Ovary (tissue), 7 donors: ENCODE measurements at regions not wholly inside any gene's neighbourhood (a gene's known extent, or its start where the extent isn't known, plus 50 kb on each side); places are given as distances from the start of the nearest gene placed in this dataset.

Source experiments
- DNase-seq, 5 donors: peaks; one replicate each; pipeline ENCODE4 v3.0.0-alpha.2; 2019 to 2020
- H3K27ac ChIP-seq, 2 donors: fragments of 200-600 bp; one replicate each; pipeline versions ENCODE4 v1.5.1 to v1.8.0; 2019 to 2022
- H3K27me3 ChIP-seq: fragments of 200-600 bp; one replicate; pipeline ENCODE4 v1.8.0; 2022
- H3K36me3 ChIP-seq: fragments of 200-600 bp; sonication (generic); one replicate; pipeline ENCODE4 v1.5.1; 2019
- H3K4me1 ChIP-seq: one replicate; pipeline ENCODE4 v1.8.1; 2013; ENCODE audit warnings: mild to moderate bottlenecking, moderate library complexity; ENCODE audit not compliant: insufficient read depth
- H3K4me3 ChIP-seq: fragments of 200-600 bp; sonication (generic); one replicate; pipeline ENCODE4 v1.5.1; 2017
- H3K9me3 ChIP-seq, 2 donors: fragments of 200-600 bp in 1 of 2; sonication (generic) in 1 of 2; one replicate each; pipeline versions ENCODE4 v1.5.1 to v1.8.1; 2013 to 2019; ENCODE audit warnings: mild to moderate bottlenecking in 1 of 2, moderate library complexity in 1 of 2
- EP300 ChIP-seq: sonication (generic); formaldehyde crosslinking; IDR thresholded peaks from one replicate; pipeline ENCODE4 v1.6.1; 2017; ENCODE audit warnings: antibody characterized with exemption
- POLR2A ChIP-seq: fragments of 450-650 bp; IDR thresholded peaks from one replicate; pipeline ENCODE4 v1.6.1; 2017; ENCODE audit warnings: antibody characterized with exemption, mild to moderate bottlenecking, moderate library complexity
- WGBS, 3 donors: extraction: QIAGEN DNeasy Blood & Tissue Kit in 1 of 3; methylation state at CpG; one replicate each; pipeline versions ENCODE4 v1.1.5 to v1.1.7; 2013 to 2017; 5-methylcytosine and 5-hydroxymethylcytosine counted together
- intact Hi-C, 4 donors: fragments of 100-400 bp; cut with DNase I; formaldehyde crosslinking; loops; one replicate each; pipeline versions ENCODE4 v1.11.0 to v1.15.1; 2022 to 2023
- TF ChIP-seq, protein P1 (sequence below), 3 donors: fragments of 450-650 bp in 2 of 3; fragments of 200-600 bp in 1 of 3; IDR thresholded peaks; one replicate each; pipeline versions ENCODE4 v1.5.1 to v1.8.0; 2016 to 2022; ENCODE audit warnings: antibody characterized with exemption in 3 of 3, mild to moderate bottlenecking in 1 of 3
- donor health status: DM: no; HTN: no; CAD: no; lungs with moderate emphysema.
- donor health status: DM: no; HTN: no; CAD: no.
- donor health status: Bipolar disorder and iron deficiency.
- donor health status: DM: no; HTN: no; CAD: no.
- donor health status: DM: yes; HTN: yes; CAD: no.

DNA sequence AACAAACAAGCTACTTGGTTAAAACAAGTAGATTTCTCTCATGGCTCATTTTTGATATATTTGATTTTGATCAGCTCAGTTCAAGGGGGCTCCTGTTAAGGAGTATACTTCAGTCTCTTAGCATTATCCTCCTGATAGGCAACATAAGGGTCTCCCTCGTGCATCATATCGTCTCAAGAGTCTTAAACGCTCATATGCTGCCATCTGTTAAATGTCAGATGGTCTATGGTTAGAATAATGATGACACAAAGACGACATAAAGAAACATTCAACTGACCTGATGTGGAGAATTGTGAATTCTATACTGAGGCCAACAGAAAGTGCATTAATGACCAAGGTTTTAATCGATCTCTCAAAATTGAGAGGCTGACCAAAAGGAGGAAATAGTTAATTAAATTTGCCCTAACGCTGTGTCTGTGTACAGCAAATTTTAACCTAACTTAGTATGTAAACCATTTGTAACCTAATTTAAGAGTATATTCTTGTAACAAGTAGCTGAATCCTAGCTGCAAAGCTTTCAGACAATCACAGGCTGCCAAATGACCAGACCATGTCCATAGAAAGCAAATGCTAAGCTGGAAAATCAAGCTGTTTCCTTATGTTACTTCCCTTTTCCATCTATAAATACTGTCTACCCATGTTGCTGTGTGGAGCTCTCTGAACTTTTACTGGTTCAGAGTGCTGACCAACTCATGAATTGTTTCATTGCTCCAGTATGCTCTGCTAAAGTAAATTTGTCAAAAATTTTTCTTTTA, 1688.5 kb downstream of the GRIK2 start:
- Histone ChIP-seq H3K4me3 (no peak overlapping the region), H3K27ac (no peak overlapping the region), H3K36me3 (no peaks in the 10 kb centered on the region), H3K9me3 (no peaks in the 10 kb centered on the region), H3K4me1 (no peaks in the 10 kb centered on the region), H3K27me3 (no peaks in the 10 kb centered on the region)
- TF ChIP-seq EP300: no peak
- TF ChIP-seq, protein P1, sequence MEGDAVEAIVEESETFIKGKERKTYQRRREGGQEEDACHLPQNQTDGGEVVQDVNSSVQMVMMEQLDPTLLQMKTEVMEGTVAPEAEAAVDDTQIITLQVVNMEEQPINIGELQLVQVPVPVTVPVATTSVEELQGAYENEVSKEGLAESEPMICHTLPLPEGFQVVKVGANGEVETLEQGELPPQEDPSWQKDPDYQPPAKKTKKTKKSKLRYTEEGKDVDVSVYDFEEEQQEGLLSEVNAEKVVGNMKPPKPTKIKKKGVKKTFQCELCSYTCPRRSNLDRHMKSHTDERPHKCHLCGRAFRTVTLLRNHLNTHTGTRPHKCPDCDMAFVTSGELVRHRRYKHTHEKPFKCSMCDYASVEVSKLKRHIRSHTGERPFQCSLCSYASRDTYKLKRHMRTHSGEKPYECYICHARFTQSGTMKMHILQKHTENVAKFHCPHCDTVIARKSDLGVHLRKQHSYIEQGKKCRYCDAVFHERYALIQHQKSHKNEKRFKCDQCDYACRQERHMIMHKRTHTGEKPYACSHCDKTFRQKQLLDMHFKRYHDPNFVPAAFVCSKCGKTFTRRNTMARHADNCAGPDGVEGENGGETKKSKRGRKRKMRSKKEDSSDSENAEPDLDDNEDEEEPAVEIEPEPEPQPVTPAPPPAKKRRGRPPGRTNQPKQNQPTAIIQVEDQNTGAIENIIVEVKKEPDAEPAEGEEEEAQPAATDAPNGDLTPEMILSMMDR (IDR thresholded peaks at IDR 0.05): no peak
- TF ChIP-seq POLR2A: no peak
- 49 to 64% (median 54%) methylated on average over 6 of the region's 6 CpGs for WGBS, 3 donors
- DNase-seq: no peak
- intact Hi-C loops: no loop called here

DNA sequence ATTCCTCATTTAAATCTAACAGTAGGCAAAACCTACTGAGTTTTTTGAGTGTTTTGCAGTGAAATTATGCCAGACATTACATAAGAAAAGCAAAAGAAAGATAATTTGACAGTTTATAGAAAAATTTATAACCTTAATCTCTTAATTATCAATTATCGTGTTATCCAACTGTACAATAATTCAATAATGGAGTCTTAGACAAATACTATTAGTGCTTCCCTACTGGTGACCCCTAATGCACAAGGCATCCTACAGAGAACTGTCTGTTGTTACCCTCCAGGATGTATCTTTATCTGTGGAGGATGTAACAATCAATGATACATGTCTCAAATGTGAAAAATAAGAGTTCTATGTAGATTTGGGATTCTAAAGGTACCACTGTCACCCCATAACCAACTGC, 1687.6 kb downstream of the GRIK2 start:
- intact Hi-C loops: no loop called here
- TF ChIP-seq, protein P1 (IDR thresholded peaks at IDR 0.05): no peak
- TF ChIP-seq POLR2A (no peak), EP300 (no peak)
- H3K27ac ChIP-seq: no peak overlapping the region

DNA sequence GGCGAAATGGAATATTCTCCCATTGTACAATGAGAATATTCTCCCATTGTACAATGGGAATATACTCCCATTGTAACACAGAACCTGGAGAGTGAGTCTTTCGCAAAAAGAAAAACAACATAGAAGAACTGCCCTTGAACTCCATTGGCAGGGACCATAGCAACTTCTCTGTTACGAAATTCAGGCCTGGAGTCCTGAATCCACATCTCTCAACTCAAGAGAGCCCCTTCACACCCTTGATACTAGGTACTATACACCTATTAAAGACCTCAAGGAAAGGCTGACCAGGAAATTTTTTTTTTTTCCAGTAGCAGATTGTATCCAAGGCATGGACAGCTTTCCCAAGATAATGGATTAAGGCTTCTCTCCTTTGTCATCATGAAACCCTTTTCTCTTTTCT, 1687.0 kb downstream of the GRIK2 start:
- WGBS, 3 donors: 67 to 76% (median 71%) methylated on average over 3 of the region's 3 CpGs

More for the DNA sequence above, 1687.6 kb downstream of the GRIK2 start:
- no peaks in the 10 kb centered on the region for H3K27me3 ChIP-seq
- H3K4me3 ChIP-seq: no peak overlapping the region
- no peaks in the 10 kb centered on the region for H3K9me3 ChIP-seq
- no peaks in the 10 kb centered on the region for H3K4me1 ChIP-seq
- 65 to 74% (median 69%) methylated on average over 1 of the region's 1 CpG for WGBS, 3 donors
- no peaks in the 10 kb centered on the region for H3K36me3 ChIP-seq
- no peak for DNase-seq

DNA sequence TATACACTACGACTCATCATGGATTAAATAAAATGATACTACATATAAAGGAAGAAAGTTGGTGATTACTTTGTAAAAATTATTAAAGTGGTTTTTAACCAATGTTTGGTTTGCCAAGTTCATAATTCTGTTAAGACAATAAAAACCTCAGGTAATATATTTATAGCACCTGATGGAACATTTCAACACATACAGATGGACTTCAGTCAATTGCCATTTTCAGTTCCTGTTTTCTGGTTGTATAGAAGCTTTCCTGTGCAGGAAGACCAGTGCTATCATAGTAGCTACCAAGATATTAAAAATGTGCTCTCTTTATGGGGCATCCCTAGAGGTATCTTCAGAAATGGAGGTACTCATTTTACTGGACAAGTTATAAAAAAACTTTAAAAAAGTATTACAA, 1686.4 kb downstream of the GRIK2 start:
- Histone ChIP-seq H3K27ac (no peak overlapping the region), H3K9me3 (no peaks in the 10 kb centered on the region), H3K4me1 (no peaks in the 10 kb centered on the region), H3K4me3 (no peak overlapping the region), H3K27me3 (no peaks in the 10 kb centered on the region), H3K36me3 (no peaks in the 10 kb centered on the region)
- no peak for DNase-seq
- no peak for TF ChIP-seq EP300
- TF ChIP-seq, protein P1 (IDR thresholded peaks at IDR 0.05): no peak
- TF ChIP-seq POLR2A: no peak
- WGBS, 3 donors: 85 to 96% (median 93%) methylated on average over 1 of the region's 1 CpG
- intact Hi-C loops: no loop called here

More for the DNA sequence above, 1687.0 kb downstream of the GRIK2 start:
- no peaks in the 10 kb centered on the region for H3K9me3 ChIP-seq
- DNase-seq: no peak
- H3K4me1 ChIP-seq: no peaks in the 10 kb centered on the region
- no peak overlapping the region for H3K27ac ChIP-seq
- no peaks in the 10 kb centered on the region for H3K27me3 ChIP-seq
- H3K36me3 ChIP-seq: no peaks in the 10 kb centered on the region
- intact Hi-C loops: no loop called here
- no peak overlapping the region for H3K4me3 ChIP-seq
- TF ChIP-seq, protein P1 (IDR thresholded peaks at IDR 0.05): no peak
- TF ChIP-seq POLR2A: no peak
- TF ChIP-seq EP300: no peak
